NCI-H187 (cell line): ENCODE measurements at regions not wholly inside any gene's neighbourhood (a gene's known extent, or its start where the extent isn't known, plus 50 kb on each side); places are given as distances from the start of the nearest gene placed in this dataset.

Experiments
- DNase-seq, 2 experiments: peaks; one replicate each; lab custom pipeline; 2025; lab: John Stamatoyannopoulos, UW

DNA sequence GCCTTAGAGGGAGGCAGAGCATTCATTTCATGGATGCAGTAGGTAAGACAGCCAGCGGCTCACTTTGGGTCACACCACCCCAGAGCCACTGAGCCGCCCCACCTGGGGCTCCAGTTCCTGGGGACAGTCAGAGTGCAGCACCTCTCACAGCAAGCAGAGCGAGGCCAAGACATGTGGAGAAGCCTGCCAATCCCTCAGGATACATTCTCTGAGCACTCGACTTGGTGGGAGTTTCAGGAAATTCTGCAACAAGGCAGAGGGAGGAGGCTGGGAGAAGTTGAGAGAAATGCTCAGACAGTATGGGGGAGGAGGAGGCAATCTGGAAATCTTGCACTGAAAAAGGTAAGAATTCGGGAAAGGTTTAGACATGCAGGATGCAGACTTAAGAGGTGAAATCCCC, 60.8 kb upstream of the WLS start:
- no peak for DNase-seq

DNA sequence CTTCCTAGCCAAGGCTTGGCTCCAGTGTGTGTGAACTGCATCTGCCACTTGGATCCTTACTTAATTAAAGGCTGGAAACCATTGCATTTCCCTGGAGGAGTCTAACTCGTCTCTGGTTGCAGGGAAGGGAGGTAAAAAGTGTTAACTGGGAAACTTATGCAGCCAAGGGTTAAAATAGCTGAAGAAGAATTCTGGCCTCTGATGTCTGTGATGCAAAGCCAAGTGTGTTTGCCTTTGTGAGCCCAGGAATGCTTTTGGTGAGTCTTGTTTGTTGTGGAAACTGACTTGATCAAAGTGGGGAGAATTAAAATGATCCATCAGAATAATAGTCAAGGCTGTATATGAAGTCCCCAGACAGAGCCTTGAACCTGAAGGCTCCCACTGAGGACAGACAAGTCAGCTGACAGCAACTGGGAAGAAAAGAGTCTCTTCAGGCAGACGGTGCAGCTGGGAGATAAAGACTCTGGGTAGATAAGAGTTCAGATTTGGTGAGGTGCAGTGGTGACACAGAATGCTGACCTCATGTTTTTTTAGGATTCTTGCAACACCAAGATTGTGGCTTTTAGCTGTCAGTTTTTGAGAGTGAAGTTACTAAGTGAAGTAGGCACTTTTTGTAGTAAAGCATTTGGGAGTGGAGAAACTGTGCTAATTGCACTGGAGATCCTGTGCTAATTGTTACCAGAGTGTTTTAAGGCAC, 59.5 kb upstream of the WLS start:
- no peak for DNase-seq

DNA sequence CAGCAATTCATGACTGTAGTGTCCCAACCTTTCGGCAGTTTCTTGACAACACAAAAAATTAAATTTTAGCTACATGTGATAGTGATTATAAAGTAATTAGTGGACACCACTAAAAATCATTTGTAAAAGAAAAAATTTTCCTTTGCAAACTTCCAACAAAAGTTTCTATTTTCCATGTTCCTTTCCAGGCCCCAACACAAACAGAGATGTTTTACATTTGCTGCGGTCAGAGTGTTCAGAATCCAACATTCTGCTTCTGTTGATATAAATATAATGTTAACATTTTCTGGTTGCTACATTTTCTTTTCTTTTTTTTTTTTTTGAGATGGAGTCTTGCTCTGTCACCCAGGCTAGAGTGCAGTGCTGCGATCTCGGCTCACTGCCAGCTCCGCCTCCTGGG, 54.9 kb upstream of the WLS start:
- DNase-seq: no peak

DNA sequence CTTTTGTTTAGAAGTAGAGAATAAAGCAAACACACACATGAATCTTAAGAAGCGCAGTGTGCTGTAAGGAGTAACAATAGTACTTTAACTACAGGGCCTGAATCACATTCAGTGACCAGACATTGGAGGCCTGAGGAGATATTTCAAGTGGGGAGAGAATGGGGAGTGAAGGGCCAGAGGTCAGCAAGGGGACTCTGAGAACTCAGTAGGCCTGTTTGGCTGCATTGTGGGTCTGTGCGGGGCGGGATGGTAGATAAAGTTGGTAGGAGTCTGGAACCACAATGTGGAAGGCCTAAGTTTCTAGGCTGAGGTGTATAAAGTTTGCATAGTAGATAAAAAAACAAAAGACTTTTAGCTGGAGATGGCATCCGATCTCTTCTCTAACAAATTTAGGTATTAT, 52.7 kb upstream of the WLS start:
- DNase-seq: no peak

DNA sequence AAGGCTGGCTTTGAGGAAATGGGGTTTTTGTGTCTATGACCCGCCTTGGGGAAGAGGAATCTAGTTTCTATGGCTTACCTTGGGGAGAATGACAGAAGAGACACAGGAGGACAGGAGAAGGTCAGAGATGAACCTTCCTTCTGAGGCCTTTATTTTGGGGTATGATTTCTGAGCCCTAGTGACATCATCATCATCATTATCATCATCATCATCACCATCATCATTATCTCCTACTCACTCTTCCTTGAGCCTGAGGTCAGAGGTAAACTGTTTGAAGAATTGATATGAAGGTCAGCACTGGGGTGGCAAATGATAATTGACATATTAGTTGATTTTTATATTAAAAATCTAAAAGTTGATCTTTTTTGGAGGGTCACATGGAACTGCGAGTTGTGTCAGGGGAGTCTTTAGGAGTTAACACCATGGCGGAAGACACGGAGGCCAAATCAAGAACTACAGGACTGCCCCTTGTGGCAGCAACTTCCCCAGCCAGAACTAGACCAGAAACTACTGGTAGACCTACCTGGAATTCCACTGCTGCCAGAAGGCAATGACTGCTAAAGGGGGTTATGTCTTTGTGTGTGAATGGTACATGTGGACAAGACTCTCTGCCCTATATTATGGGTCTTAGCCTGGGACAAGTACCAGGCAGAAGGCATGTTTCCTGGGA, 49.8 kb upstream of the WLS start:
- DNase-seq: no peak
